ENCODE measurements at regions not wholly inside any gene's neighbourhood (a gene's known extent, or its start where the extent isn't known, plus 50 kb on each side); places are given as distances from the start of the nearest gene placed in this dataset.

DNA sequence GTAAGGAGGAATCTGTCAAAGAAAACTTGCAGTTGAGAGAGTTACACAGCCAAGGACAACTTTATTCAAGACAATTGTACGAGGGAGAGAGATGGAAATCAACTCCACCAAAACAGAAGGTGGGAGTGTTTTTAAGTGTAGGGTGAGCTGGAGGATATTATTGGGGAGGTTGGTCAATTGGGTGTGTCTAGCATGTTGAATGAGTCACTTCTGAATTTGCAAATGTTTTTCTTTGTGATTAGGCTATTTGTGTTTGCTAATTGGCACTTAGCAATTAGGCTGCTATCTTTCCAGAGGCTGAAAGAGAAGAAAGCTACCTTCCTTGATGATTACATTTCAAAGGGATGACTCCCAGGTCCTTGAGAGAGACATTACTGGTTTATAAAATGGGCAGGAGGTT, 441.1 kb downstream of the MEI4 start:
- Histone ChIP-seq H3K27me3 (ENCODE audit: insufficient read depth, poor library complexity, severe bottlenecking) (no peaks in the 10 kb centered on the region), H3K4me3 (replicated peaks; ENCODE audit: insufficient read depth, low read length) (no peak overlapping the region), H3K27ac (replicated peaks) (no peak overlapping the region)
- DNase-seq (ENCODE audit: low read depth in 1 of 2, low spot score in 1 of 2), result no peak
- TF ChIP-seq, protein P1, sequence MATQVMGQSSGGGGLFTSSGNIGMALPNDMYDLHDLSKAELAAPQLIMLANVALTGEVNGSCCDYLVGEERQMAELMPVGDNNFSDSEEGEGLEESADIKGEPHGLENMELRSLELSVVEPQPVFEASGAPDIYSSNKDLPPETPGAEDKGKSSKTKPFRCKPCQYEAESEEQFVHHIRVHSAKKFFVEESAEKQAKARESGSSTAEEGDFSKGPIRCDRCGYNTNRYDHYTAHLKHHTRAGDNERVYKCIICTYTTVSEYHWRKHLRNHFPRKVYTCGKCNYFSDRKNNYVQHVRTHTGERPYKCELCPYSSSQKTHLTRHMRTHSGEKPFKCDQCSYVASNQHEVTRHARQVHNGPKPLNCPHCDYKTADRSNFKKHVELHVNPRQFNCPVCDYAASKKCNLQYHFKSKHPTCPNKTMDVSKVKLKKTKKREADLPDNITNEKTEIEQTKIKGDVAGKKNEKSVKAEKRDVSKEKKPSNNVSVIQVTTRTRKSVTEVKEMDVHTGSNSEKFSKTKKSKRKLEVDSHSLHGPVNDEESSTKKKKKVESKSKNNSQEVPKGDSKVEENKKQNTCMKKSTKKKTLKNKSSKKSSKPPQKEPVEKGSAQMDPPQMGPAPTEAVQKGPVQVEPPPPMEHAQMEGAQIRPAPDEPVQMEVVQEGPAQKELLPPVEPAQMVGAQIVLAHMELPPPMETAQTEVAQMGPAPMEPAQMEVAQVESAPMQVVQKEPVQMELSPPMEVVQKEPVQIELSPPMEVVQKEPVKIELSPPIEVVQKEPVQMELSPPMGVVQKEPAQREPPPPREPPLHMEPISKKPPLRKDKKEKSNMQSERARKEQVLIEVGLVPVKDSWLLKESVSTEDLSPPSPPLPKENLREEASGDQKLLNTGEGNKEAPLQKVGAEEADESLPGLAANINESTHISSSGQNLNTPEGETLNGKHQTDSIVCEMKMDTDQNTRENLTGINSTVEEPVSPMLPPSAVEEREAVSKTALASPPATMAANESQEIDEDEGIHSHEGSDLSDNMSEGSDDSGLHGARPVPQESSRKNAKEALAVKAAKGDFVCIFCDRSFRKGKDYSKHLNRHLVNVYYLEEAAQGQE (IDR thresholded peaks at IDR 0.05; ENCODE audit: insufficient replicate concordance, low read depth), result no peak
- TF ChIP-seq, protein P2, sequence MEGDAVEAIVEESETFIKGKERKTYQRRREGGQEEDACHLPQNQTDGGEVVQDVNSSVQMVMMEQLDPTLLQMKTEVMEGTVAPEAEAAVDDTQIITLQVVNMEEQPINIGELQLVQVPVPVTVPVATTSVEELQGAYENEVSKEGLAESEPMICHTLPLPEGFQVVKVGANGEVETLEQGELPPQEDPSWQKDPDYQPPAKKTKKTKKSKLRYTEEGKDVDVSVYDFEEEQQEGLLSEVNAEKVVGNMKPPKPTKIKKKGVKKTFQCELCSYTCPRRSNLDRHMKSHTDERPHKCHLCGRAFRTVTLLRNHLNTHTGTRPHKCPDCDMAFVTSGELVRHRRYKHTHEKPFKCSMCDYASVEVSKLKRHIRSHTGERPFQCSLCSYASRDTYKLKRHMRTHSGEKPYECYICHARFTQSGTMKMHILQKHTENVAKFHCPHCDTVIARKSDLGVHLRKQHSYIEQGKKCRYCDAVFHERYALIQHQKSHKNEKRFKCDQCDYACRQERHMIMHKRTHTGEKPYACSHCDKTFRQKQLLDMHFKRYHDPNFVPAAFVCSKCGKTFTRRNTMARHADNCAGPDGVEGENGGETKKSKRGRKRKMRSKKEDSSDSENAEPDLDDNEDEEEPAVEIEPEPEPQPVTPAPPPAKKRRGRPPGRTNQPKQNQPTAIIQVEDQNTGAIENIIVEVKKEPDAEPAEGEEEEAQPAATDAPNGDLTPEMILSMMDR (IDR thresholded peaks at IDR 0.05; ENCODE audit: insufficient read depth, low read length), result no peak
- TF ChIP-seq GABPA (IDR thresholded peaks at IDR 0.05; ENCODE audit: low read depth) (no peak), POLR2AphosphoS5 (IDR thresholded peaks at IDR 0.05; ENCODE audit: low read depth) (no peak), SPI1 (IDR thresholded peaks at IDR 0.05; ENCODE audit: borderline replicate concordance, low read depth) (no peak)

DNA sequence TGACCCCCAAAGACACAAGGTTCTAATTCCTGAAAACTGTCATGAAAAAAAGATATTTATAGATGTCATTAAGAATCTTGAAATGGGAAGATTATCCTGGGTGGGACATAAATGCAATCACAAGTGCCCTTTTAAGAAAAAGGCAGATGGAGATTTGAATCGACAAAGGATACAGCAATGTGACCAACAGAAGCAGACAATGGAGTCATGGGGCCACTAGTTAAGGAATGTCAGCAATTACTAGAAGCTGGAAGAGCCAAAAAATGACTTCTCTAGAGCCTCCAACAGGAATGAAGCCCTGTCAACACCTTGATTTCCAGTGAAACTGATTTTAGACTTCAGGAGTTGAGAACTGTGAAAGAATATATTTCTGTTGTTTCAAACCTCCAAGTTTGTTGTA, 448.5 kb downstream of the MEI4 start:
- DNase-seq (ENCODE audit: low read depth in 1 of 2, low spot score in 1 of 2), result no peak
- Histone ChIP-seq H3K4me3 (replicated peaks; ENCODE audit: insufficient read depth, low read length) (no peak overlapping the region), H3K27me3 (ENCODE audit: insufficient read depth, poor library complexity, severe bottlenecking) (no peaks in the 10 kb centered on the region), H3K27ac (replicated peaks) (no peak overlapping the region)
- no peak for TF ChIP-seq SPI1 (IDR thresholded peaks at IDR 0.05; ENCODE audit: borderline replicate concordance, low read depth)

DNA sequence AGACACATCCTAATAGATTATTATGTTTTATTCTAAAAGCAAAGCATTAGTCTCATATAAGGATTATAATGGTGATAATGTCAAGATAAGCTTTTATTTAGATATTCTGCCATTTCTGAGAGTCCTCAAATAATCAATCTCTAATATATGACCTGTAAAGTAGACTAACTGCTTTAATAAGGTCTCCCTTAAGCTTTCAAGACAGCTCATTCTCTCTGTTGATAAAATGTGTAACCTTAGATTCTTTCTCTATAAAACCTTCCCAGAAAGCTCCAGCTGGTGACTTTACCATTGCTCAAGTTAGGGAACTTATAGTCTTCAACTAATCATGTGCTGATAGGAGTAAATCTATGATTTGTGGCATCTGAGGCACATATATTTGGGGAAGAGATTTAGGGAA, 457.8 kb downstream of the MEI4 start:
- H3K4me3 ChIP-seq (replicated peaks; ENCODE audit: insufficient read depth, low read length), result no peak overlapping the region
- H3K27ac ChIP-seq (replicated peaks), result no peak overlapping the region
- no peak for DNase-seq (ENCODE audit: low read depth in 1 of 2, low spot score in 1 of 2)

DNA sequence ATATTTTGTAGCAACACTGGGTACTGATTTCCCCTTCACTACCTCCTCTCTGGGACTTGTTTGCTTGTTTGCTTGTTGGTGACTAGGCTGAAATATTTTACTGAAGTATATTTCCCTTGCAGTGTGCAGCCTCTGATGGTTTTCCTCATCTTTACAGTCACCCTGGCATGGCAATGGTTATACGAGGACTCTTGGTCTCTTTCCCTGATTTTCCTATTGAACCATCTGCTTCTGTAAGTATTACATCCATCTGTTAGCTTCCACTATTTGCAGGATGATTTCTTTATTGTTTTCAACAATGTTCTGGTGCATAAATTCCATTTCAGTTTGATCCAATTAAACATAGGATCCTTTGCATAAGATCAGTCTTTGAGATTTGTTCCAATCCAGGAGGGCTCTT, 465.1 kb downstream of the MEI4 start:
- no peak for DNase-seq (ENCODE audit: low read depth in 1 of 2, low spot score in 1 of 2)
- Histone ChIP-seq H3K27me3 (ENCODE audit: insufficient read depth, poor library complexity, severe bottlenecking) (no peaks in the 10 kb centered on the region), H3K27ac (replicated peaks) (no peak overlapping the region), H3K4me3 (replicated peaks; ENCODE audit: insufficient read depth, low read length) (no peak overlapping the region)
- TF ChIP-seq, protein P1 (IDR thresholded peaks at IDR 0.05; ENCODE audit: insufficient replicate concordance, low read depth), result no peak
- no peak for TF ChIP-seq GABPA (IDR thresholded peaks at IDR 0.05; ENCODE audit: low read depth)
- TF ChIP-seq POLR2AphosphoS5 (IDR thresholded peaks at IDR 0.05; ENCODE audit: low read depth), result no peak
- TF ChIP-seq SPI1 (IDR thresholded peaks at IDR 0.05; ENCODE audit: borderline replicate concordance, low read depth), result no peak
- TF ChIP-seq, protein P2 (IDR thresholded peaks at IDR 0.05; ENCODE audit: insufficient read depth, low read length), result no peak

More for the DNA sequence above, 457.8 kb downstream of the MEI4 start:
- no peak for TF ChIP-seq POLR2AphosphoS5 (IDR thresholded peaks at IDR 0.05; ENCODE audit: low read depth)
- TF ChIP-seq, protein P1 (IDR thresholded peaks at IDR 0.05; ENCODE audit: insufficient replicate concordance, low read depth), result no peak
- TF ChIP-seq GABPA (IDR thresholded peaks at IDR 0.05; ENCODE audit: low read depth), result no peak
- no peak for TF ChIP-seq SPI1 (IDR thresholded peaks at IDR 0.05; ENCODE audit: borderline replicate concordance, low read depth)
- TF ChIP-seq, protein P2 (IDR thresholded peaks at IDR 0.05; ENCODE audit: insufficient read depth, low read length), result no peak
- no peaks in the 10 kb centered on the region for H3K27me3 ChIP-seq (ENCODE audit: insufficient read depth, poor library complexity, severe bottlenecking)
